ENCODE measurements at regions not wholly inside any gene's neighbourhood (a gene's known extent, or its start where the extent isn't known, plus 50 kb on each side); places are given as distances from the start of the nearest gene placed in this dataset.

- H3K27ac ChIP-seq (ENCODE audit: low read depth in 1 of 2, low read length in 2 of 2): no peak overlapping the region
- H3K4me1 ChIP-seq (ENCODE audit: control insufficient read depth in 1 of 2, insufficient read depth in 2 of 2, low read length in 2 of 2): no peaks in the 10 kb centered on the region
- Mint-ChIP-seq H3K4me3 (no peak overlapping the region), H3K36me3 (no peaks in the 10 kb centered on the region), H3K9me3 (peaks cover 0 to 7% (median 2%) of the 10 kb centered on the region in 7 donors), H3K27me3 (ENCODE audit: low read depth in 3 of 3) (peaks cover 12 to 37% (median 12%) of the 10 kb centered on the region in 3 donors), H3K27ac (no peak overlapping the region), H3K4me1 (no peaks in the 10 kb centered on the region)
- TF ChIP-seq CTCF (IDR thresholded peaks at IDR 0.05): no peak
- 80% methylated on average over 6 of the region's 6 CpGs for WGBS (ENCODE audit: insufficient coverage)
- no peak overlapping the region for H3K9ac ChIP-seq (ENCODE audit: insufficient read depth, low read length, poor library complexity, severe bottlenecking)
- H3K4me3 ChIP-seq (replicated peaks in 1 of 3; ENCODE audit: low read depth in 2 of 3, low read length in 3 of 3): no peak overlapping the region
- H3K4me2 ChIP-seq (replicated peaks; ENCODE audit: extremely low read depth, low read length, poor library complexity, severe bottlenecking): no peak overlapping the region
- no peak overlapping the region for H2AFZ ChIP-seq (ENCODE audit: insufficient read depth, low read depth, low read length, poor library complexity, severe bottlenecking)
- no peak for DNase-seq
- peaks cover 0 to 3% of the 10 kb centered on the region in 2 donors for H3K27me3 ChIP-seq (ENCODE audit: control insufficient read depth in 2 of 2, insufficient read depth in 2 of 2, low read length in 2 of 2)
- H3K36me3 ChIP-seq (replicated peaks in 1 of 2; ENCODE audit: control insufficient read depth in 1 of 2, insufficient read depth in 2 of 2, low read length in 2 of 2): no peaks in the 10 kb centered on the region
- intact Hi-C loops (cut with micrococcal nuclease): no loop called here
- H3K79me2 ChIP-seq (ENCODE audit: insufficient read depth, low read length): no peaks in the 10 kb centered on the region
- H4K20me1 ChIP-seq (ENCODE audit: insufficient read depth, low read length): no peaks in the 10 kb centered on the region
- H3K9me3 ChIP-seq (replicated peaks in 1 of 2; ENCODE audit: control insufficient read depth in 1 of 2, insufficient read depth in 1 of 2, low read length in 2 of 2): no peaks in the 10 kb centered on the region
These were observed 201.1 kb upstream of the MVB12B start for GRCh38 chr9:126125577-126125976.

DNA sequence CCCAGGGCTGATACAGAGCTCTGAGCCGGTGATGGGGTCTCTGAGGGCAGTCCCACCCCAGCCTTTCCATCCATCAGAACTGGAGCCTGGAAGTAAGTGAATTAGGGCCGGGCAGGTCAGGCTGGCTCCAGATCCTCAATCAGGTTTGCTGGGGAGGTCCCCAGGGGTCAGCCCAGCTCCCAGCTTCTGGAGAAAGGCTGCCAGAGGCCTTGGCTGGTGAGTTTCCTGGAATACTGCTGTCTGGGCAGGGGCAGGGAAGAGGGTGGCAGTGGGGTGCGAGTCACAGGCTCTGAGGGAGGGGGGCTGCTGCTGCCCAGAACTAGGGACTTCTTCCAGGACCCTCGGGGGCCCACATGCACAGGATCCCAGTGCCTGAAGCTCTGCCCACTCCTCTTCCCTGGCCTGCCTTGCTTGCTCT, 200.6 kb upstream of the MVB12B start:
- H4K20me1 ChIP-seq (ENCODE audit: insufficient read depth, low read length): no peaks in the 10 kb centered on the region
- peaks cover 12 to 37% (median 12%) of the 10 kb centered on the region in 3 donors for H3K27me3 Mint-ChIP-seq (ENCODE audit: low read depth in 3 of 3)
- H3K9ac ChIP-seq (ENCODE audit: insufficient read depth, low read length, poor library complexity, severe bottlenecking): no peak overlapping the region

More for the DNA sequence above, 200.6 kb upstream of the MVB12B start:
- Mint-ChIP-seq H3K9me3 (peaks cover 0 to 7% (median 2%) of the 10 kb centered on the region in 7 donors), H3K4me1 (no peaks in the 10 kb centered on the region), H3K4me3 (no peak overlapping the region), H3K27ac (peak overlapping the region in 1 of 7 donors; percentile 72), H3K36me3 (no peaks in the 10 kb centered on the region)
- intact Hi-C loops (cut with micrococcal nuclease): no loop called here
- H3K79me2 ChIP-seq (ENCODE audit: insufficient read depth, low read length): no peaks in the 10 kb centered on the region
- H3K4me3 ChIP-seq (replicated peaks in 1 of 3; ENCODE audit: low read depth in 2 of 3, low read length in 3 of 3): no peak overlapping the region
- no peaks in the 10 kb centered on the region for H3K4me1 ChIP-seq (ENCODE audit: control insufficient read depth in 1 of 2, insufficient read depth in 2 of 2, low read length in 2 of 2)
- peaks cover 0 to 6% of the 10 kb centered on the region in 2 donors for H3K27me3 ChIP-seq (ENCODE audit: control insufficient read depth in 2 of 2, insufficient read depth in 2 of 2, low read length in 2 of 2)
- H3K9me3 ChIP-seq (replicated peaks in 1 of 2; ENCODE audit: control insufficient read depth in 1 of 2, insufficient read depth in 1 of 2, low read length in 2 of 2): no peaks in the 10 kb centered on the region
- no peak for DNase-seq
- H2AFZ ChIP-seq (ENCODE audit: insufficient read depth, low read depth, low read length, poor library complexity, severe bottlenecking): no peak overlapping the region
- WGBS (ENCODE audit: insufficient coverage): 79% methylated on average over 4 of the region's 4 CpGs
- TF ChIP-seq CTCF (IDR thresholded peaks at IDR 0.05): no peak
- no peak overlapping the region for H3K4me2 ChIP-seq (replicated peaks; ENCODE audit: extremely low read depth, low read length, poor library complexity, severe bottlenecking)
- H3K27ac ChIP-seq (ENCODE audit: low read depth in 1 of 2, low read length in 2 of 2): no peak overlapping the region
- no peaks in the 10 kb centered on the region for H3K36me3 ChIP-seq (replicated peaks in 1 of 2; ENCODE audit: control insufficient read depth in 1 of 2, insufficient read depth in 2 of 2, low read length in 2 of 2)

Measured in CD14-positive monocyte (primary cell).